ENCODE measurements at regions not wholly inside any gene's neighbourhood (a gene's known extent, or its start where the extent isn't known, plus 50 kb on each side); places are given as distances from the start of the nearest gene placed in this dataset.
"Not testable (repeated sequence)": the region's sequence is repeated elsewhere in the genome, so short reads cannot be mapped to it uniquely, and the experiment has no call there.

DNA sequence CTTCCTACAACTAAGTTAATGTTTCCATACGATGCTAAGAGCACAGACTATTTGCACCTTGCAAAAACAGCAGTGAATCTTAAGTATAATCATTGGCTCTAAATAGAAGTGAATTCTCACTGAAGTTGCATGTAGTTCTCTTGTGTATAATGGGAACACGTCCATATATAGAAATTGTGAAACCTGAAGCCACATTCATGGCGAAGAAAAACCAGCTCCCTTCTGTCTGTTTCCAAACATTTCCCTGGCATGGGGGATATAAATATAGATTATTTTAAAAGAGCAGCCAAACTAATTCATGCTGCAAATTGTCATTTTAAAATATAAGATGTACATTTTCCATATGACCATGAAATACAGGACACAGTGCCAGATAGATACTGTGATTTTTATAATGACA lies 71.1 kb downstream of the TRAM1L1 start:
- DNase-seq = no peak

DNA sequence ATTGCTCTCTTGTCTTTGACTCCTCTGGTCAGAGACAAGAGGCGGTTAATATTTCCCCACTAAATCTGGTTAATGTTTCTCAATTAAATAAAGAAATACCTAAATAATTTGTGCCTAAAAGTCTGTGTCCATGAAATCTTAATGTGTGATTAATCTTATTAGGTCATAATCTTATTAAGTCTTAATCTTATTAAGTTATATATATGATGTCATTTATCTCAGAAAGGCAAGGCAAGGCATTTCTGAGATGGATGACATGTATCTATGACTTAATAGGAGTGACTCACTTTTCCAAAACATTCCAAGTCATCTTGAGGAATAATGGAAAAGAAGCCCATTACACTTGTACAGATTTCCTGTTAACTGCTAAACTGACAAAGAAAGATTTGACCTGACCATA lies 74.7 kb downstream of the TRAM1L1 start:
- DNase-seq = no peak

DNA sequence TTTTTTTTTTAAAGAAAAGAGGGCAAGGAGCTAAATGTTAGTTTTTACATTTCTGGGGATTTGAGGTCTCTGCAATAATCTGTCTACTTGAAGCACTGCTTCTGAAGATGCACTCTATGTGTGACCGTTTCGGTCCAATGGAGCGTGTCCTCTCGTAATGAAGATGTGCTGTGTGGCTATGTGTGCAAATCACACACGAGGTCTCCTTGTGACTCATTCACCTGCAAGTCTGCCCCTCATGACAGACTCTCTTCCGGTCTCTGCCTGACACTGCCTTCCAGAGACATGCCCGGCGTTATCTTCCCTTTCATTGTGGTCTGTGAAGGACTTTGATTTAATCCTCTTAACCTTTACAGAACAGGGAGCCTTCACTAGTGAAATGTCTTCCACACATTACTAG lies 84.3 kb downstream of the TRAM1L1 start:
- no peak for DNase-seq

DNA sequence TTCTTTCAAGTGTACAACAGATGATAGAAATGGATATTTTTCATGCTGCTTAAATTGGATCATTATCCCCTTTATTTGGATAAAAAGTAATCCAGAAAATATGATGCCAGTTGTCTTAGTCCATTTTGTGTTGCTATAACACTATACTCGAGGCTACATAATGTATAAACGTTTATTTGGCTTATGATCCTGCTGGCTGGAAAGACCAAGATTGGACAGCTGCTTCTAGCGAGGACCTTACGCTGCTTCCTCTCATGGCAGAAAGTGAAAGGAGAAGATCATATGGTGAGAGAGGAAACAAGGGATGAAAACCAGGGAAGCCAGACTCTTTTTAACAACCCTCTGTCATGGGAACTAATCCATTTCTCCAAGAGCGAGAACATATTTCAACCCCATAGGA lies 102.7 kb downstream of the TRAM1L1 start:
- DNase-seq = no peak

DNA sequence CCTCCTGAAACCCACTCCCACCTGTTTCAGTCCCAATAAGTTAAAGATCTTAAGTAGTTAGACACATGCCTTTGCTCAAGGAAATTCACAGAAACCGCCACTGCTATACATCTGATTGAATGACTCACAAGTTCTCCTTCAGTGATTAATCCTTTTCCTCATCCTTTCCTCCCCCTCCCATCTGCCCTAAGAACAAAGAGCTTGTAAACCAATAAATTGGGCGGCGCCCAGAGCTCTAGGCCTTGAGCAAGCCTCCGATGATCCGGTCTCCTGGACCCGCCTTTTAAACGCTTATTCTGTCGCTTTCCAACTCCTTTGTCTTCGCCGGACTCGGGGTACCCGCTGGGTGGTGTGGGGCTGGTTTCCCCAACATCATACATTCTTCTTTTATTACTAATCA lies 104.9 kb downstream of the TRAM1L1 start:
- not testable (repeated sequence) for DNase-seq

DNA sequence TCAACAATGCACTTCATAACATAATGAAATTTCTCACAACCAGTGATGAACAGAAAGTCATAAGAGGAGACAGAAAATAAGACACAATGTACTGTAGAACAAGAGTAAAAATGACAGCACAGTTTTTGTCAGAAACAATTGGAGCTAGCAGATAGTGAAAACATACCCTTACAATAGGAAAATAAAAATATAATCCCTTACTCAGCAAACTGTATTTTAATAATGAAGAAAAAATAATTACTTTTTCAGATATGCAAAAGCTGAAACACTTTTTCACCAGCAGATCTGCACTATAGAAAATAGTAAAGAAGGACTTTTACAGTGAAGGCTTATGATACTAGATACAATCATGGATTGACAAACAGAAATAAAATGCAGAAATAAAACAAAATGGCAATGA lies 126.3 kb downstream of the TRAM1L1 start:
- DNase-seq = no peak

DNA sequence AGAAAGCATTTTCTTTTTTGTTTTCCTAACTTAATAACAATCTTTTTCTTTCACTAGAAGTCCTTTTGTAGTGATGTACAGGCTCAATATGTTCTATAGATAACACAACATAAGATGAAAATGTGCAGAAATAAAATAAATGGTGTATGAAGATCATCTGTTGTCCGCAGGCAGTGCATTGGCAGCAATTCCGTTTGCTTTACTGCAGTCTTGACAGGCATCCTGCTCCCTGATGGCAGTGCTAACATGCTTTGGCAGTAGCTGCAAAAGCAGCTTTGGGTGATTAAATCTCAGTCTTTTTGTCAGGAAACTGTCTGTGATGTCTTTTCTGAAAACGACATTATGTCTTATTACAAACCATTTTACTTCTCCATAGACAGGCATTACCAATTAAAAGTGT lies 131.4 kb downstream of the TRAM1L1 start:
- no peak for DNase-seq

DNA sequence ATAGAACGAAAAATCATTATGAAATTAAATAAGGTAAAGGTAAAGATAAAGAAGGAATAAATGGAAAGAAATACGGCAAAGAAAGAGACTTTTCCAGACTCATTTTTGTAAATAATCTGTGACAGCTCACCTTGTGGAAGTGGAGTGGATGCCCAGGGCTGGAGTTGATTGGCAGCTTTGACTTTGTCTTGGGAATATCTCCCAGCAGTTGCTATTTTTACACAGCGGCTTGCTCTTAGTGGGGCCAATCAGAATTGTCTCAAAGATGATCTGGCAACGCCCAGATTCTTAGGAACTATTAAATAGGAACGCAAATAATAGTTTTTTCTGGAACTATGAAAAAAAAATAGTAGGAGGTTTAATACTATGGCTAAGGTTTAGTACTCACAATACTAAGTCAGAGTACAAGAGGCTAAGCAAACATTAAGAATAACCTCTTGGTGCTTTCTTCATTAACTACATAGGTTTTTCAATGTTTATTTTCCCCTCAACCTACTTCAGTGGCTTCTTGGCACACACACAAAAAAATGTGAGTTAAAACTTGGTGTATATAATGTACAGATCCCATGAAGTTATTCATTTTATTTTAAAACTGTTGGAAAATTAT lies 132.7 kb downstream of the TRAM1L1 start:
- DNase-seq = no peak

DNA sequence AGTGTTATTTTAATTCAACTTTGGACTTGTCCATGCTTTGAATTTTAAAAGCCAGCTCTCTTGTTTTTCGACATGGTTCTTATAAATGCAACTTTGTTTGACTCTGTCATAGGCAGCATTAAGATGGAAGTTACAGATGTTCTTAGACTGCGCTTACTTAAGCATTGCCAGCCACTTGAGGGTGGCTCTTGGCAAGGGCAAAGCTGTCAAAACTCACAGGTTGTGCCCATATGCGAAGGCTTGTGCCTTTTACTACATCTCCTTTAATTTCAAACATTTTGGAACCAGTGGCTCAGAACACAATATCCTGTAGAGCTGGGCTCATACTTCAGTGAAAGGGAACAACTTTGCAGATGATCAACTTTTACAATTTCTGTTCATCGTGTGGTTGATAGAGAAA lies 135.5 kb downstream of the TRAM1L1 start:
- no peak for DNase-seq

DNA sequence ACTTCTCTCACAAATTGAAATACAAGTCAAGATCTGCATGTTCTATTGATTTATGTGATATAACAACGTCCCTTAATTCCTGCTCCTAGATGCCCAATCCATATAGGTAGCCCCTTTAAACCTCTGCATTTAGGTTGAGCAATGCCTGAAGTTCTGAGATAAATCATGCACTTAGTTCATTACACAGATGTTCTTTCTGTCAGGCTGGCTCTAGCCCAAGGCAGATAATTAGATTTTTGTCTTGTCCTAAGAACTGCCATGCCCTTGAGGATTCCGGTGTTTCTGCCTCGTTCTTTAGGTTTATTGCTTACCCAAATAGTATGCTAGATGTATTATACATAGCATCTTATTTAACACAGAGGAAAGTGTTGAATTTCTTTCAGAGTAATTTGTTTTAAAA lies 143.1 kb downstream of the TRAM1L1 start:
- no peak for DNase-seq

DNA sequence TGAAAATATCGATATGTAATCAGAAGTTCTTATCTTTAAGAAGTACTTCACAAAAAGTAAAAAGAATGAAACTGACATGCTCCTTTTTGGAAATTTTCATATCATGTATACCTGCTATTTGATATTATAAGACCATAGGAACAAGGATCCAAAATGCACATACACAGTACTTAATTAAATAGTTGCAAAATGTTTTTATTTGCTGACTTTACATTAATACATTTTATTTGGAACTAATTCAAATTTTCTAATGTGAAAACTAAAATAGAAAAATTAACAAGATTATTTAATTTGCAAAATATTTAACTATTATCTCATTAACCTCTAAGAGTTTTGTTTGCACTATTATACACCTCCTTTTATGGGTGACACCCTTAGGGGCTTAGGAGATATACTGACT lies 155.0 kb downstream of the TRAM1L1 start:
- DNase-seq = no peak

DNA sequence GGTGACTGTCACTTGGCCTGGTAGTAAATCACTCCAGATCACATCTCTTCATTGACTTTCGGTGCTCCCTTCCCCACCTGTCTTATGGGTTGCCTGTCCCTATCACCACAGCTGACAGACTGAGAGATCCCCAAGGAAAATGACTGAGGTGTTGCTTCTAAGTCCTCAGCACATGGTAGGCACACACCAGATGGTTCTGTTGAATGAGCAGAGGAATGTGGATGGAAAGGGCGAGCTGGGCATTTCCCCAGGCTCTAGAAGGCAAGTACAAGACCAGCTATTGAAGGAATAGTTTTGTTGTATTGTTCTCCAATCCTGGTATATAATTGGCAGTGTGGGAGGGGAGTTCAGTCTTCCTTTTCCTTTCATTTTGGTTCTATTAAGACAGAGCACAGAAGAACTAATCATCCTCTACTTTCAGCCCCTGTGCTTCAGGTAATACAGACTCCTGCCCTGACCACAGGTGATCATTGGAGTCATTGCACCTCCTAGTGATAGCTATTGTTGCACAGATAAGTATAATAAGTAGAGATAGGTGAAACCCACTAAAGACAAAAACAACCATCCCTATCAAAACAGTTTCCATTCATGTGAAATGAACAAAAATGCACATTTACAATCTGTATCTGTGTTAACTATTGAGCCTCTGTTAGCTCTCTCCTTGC lies 158.6 kb downstream of the TRAM1L1 start:
- no peak for DNase-seq

DNA sequence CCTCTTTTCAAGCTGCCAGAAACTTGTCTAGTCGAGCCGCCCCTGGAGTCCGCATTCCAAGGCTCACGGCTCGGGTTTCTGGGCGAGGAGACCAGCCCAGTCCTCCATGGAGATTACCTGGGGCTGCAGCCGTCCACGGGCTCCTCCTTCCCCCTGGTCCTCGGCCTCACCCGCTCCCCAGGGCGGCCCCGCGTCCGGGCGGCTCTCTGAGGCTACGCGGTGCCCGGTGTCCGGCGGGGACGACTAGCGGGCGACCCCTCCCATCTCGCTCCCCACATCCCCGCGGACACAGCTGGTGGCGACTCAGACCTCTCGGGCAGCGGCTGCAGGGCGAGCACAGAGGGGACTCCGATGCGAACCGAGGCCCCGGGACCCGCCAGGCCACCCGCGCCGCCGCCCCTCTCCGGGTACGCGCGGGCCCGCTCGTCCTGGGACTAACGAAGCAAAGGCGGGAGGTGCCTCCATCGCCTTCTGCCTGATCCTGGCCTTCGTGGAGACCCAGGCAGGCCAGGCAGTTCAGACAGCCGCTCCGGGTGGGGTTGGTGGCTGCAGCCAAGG lies 159.4 kb downstream of the TRAM1L1 start:
- DNase-seq = no peak

DNA sequence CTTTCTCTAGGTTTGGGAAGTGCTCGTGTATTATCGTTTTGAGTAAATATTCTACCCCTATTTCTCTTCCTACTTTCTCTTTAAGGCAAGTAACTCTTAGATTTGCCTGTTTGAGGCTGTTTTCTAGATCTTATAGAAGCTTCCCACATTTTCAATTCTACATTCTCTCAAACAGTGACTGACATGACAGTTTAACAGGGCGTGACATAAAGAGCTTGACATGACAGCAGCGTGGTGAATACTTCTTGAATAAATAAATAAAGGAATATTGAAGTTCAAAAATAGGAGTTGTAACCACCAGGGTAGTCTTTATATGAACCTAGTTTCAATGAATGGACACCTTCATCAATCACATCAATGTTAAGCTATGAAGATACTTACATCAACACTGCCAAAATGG lies 162.0 kb downstream of the TRAM1L1 start:
- DNase-seq = no peak

DNA sequence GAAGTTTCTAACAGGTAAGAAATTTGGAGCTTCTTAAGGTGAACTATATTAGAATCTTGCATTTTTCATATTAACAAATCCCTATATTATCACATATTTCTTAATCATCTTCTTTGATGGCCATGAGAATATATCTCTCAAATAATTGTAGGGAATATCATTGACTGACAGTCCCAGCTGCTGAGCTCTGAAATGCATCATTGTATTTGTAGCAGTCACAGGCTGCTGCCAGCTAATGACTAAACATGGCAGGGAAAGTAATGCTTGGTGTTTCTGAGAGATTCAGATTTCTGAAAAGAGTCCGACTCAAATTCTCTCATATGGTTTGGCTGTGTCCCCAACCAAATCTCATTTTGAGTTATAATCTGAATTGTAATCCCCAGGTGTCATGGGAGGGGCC lies 171.9 kb downstream of the TRAM1L1 start:
- DNase-seq = no peak

DNA sequence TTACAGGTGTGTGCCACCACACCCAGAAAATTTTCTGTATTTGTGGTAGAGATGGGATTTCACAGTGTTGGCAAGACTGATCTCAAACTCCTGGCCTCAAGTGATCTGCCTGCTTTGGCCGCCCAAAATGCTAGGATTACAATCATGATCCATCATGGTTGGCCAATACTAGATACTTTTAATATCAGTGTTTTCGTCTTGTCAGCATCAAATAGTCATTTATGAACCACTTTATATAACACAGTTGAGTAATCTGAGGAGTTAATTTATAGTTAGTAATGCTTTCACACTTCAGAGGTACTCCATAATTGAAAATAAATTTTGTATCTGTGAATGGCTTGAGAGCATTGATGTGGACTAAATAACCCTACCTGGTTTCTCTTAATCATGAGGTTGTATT lies 178.6 kb downstream of the TRAM1L1 start:
- DNase-seq = no peak

DNA sequence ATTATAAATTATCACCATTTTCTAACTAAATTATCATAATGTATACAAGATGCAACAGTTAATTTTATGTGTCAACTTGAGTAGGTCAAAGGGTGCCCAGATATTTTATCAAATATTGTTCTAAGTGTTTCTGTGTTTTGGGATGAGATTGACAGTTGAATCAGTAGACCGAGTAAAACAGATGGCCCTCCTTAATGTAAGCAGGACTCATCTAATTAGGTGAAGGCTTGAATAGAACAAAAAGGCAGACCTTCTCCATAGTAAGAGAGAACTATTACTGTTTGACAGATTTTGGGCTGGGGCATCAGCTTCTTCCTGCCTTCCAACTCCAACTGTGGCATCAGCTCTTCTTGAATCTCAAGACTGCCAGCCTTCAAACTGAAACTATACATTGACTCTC lies 185.8 kb downstream of the TRAM1L1 start:
- no peak for DNase-seq

DNA sequence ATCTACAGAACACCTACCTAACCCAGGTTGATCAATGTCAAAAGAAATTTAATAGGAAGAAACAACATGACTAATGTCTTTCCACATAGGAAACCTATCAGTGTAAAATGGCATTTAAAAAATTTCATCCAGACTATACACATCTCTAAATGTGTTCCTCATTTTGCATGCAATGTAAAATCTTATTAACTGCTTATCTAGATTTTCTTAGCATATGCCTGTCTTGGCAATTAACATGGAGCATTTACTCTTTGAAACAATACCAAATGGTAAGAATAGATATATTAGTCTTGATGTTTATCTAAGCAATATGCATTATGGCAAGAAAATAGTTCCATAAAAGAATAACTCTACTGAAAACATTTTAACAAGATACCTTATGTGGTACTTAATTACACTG lies 199.8 kb downstream of the TRAM1L1 start:
- no peak for DNase-seq

DNA sequence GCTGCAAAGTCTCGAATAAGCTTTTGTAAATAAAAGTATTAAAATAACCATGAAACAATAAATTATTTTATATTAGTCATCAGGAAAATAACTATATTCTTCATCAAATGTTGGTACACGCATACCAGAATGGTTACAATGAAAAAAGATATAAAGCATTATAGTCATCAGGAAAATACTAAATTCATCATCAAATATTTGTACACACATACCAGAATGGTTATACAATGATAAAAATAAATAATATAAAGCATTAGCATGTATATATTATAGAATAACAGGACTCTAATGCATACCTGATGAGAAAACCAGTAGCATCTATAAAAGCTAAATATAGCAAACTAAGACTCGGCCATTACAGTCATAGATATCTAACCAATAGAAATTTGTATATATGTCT lies 202.9 kb downstream of the TRAM1L1 start:
- DNase-seq = no peak

DNA sequence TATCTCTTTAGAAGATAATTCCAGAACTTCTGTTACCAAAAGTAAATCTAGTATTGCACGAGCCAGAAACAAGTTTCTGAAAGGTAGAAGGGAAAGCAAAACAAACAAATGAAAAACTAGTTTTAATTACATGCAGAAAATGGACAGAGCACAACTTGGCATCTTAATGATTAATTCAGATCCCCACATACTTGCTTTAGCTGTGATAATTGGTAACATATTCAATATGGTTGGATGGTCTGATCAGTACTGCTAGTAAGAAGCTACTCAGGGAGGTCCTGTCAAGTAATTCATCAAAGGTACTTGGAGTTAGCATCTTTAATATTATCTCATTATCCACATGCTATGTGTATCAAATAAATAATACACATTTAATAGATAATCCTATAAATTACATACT lies 204.3 kb downstream of the TRAM1L1 start:
- no peak for DNase-seq

DNA sequence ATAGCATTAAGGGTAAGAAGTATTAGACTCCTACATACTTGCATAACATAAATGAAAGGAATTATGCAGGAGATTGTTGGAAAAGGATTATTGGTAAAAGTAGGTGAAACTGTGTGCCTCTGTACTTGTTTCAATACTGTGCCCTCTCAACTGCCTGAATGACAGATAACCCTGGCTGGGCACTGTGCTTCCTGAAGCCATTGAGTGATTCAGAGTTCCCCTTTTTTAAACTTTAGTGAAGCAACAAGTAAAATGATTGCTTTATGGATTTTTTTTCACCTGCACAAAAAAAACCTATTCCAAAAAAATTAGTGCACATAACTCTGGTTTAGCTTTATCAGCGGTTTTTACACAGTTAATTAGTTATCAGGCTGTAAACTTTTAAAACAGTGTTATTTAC lies 204.8 kb downstream of the TRAM1L1 start:
- DNase-seq = no peak

DNA sequence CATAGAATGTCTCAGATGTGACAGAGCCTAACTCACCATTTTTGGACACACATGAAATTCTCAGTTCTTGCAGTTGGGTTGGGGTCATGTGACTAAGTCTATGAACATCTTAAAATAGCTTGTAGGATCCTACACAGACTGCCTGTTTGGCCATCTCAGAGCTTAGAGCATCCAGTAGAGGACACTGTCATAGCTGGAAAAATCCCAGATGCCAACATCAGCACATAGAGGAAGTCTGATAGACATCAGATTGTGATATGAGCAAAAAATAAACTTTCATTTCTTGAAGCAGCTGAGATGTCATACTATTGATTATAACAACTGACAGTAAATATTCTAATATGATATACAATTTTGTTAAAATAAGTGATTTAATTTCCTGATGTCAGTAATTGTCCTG lies 207.1 kb downstream of the TRAM1L1 start:
- DNase-seq = no peak

DNA sequence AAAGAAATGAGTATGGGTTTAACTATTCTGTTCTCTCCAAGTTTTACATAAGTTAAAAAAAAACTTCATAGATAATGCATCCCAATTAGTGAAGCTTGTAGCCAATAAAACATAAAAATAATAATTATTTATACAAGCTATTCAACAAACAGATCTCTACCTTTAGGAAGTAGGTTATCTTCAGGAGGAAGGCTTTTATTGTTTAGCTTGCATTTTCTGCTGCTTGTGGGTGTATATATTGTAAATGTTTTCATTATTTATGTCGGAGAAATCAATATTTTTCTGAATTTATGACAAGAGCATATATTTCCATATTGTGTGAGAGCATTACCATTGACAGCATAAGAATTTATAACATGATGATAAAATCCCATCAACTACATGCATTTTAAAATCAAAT lies 208.3 kb downstream of the TRAM1L1 start:
- DNase-seq = no peak

DNA sequence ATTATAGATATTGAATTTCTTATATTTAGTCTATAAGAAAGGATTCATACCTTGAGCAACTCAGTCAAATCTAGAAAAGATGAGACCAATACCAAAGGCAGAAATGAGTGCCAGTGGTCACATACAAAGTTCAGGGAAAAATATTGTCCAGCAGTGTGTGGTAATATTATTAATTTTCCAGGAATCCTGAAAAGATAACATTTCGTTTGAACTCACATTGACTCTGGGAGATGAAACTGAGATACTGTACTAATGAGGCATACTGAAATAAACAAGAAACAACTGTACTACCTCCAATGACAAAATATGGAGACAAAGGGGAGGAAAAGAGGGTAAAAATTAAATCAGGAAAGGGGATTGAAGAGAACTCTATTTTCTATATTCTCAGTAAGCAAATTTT lies 212.4 kb downstream of the TRAM1L1 start:
- no peak for DNase-seq

DNA sequence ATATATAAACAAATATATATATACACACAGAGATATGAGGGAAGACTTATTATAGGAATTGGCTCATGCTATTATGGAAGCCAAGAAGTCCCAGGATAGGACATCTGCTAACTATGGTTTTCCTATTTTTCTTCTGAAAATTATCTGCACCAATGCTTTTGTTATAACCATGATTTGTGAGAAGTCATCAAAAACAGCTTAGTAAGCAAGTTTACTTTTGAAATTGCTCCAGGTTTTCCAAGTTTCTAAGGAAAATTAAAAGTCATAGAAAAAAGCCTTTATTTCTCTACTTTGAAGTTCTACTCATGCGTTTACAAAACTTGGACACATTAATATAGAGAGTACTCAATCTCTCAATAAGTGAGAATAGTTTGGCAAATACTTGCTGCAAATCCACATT lies 213.1 kb downstream of the TRAM1L1 start:
- no peak for DNase-seq

All from NCI-H187 treated with DMSO at 0.1 percent for 48 hours (cell line).